WI38 (cell line): ENCODE measurements at regions not wholly inside any gene's neighbourhood (a gene's known extent, or its start where the extent isn't known, plus 50 kb on each side); places are given as distances from the start of the nearest gene placed in this dataset.

Experiments used
- H3K4me3 ChIP-seq: 2 replicates; pipeline ENCODE4 v1.5.1; 2011; ENCODE audit warnings: low read depth, mild to moderate bottlenecking, control low read depth, low read length
- TF ChIP-seq, protein P1 (sequence below): IDR thresholded peaks from 2 replicates; pipeline ENCODE4 v1.5.1; 2012; ENCODE audit warnings: low read depth, mild to moderate bottlenecking, control low read depth, low read length

DNA sequence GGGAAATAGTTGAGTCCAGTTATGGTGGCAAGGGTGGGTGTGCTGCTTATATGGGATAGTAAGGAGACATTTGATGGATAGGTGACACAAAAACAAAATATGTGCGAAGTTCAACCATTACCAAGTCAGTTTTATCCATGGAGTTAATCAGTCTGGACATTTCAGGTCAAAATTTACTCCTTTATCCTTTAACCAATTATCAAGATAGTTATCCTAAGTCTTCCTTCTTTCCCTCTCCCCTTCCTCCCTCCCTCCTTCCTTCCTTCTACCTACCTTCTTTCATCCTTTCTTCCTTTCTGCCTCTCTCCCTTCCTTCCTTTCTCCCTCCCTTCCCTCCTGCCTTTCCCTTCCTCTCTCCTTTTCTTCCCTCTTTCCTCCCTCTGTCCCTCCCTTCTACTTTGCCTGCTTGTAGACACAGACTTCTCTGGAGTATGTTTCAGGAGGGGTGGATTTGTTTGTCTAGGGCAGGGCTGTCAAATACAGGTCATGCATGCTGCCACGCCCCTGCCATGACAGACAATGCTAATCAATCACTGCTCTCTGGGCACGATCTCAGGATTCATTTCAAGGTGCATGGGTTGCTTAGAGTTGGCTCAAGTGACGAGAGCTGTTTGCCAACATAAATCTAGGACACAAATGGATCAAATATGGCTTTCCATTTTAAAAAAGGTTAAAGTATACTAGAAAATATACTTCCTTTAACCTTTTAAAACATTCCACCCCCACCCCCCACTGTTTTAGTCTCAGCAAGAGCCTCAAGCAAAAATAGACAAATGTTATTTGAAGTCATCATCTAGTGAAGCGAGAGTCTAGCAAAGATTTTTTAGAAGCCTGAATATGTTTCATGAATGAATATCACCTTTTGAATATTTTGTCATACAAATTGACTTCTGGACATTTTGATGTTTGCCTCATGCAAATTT is 281.6 kb upstream of the CITED2 start:
- TF ChIP-seq, protein P1, sequence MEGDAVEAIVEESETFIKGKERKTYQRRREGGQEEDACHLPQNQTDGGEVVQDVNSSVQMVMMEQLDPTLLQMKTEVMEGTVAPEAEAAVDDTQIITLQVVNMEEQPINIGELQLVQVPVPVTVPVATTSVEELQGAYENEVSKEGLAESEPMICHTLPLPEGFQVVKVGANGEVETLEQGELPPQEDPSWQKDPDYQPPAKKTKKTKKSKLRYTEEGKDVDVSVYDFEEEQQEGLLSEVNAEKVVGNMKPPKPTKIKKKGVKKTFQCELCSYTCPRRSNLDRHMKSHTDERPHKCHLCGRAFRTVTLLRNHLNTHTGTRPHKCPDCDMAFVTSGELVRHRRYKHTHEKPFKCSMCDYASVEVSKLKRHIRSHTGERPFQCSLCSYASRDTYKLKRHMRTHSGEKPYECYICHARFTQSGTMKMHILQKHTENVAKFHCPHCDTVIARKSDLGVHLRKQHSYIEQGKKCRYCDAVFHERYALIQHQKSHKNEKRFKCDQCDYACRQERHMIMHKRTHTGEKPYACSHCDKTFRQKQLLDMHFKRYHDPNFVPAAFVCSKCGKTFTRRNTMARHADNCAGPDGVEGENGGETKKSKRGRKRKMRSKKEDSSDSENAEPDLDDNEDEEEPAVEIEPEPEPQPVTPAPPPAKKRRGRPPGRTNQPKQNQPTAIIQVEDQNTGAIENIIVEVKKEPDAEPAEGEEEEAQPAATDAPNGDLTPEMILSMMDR = no peak
- H3K4me3 ChIP-seq = no peak overlapping the region

DNA sequence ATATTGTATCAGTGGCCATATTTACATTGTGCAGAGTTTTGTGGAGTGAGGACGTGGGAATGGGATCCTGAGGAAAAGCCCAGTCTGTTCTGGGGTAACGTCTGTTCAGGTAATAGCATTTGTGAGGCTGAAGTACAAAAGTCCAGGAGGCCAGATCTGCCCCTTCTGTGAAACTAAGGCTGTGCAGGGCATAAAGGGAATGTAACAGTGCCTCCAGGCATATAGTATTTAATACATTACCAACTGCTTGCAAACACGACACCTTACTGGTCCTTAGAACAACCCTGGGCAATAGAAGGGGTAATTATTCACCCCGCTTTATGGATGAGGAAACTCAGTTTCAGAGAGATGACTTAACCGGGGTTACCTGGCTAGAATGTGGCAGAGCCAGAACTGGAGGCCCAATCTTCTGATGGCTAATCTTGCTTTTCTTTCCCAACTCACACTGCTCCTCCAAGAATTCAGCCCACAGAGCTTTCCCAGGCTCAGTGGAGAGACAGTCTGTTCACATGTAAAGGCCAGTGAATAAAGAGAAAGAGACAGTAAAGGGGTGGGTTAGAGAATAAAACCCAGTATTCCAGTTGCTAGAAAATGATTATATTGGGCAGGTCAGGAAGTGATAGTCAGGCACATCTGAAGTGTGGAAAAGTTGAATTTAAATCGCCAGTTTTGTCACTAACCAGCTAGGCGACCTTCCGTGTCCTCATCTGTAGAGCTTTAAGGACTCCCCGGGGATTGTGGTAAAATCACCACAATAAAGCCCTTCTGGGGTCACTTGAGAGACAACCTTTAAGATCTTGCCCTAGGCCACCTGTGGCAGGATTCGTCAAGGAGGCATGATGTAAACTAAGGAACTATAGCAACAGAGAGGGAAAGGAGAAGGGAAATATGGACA is 280.7 kb upstream of the CITED2 start:
- TF ChIP-seq, protein P1 = no peak
- H3K4me3 ChIP-seq = no peak overlapping the region

DNA sequence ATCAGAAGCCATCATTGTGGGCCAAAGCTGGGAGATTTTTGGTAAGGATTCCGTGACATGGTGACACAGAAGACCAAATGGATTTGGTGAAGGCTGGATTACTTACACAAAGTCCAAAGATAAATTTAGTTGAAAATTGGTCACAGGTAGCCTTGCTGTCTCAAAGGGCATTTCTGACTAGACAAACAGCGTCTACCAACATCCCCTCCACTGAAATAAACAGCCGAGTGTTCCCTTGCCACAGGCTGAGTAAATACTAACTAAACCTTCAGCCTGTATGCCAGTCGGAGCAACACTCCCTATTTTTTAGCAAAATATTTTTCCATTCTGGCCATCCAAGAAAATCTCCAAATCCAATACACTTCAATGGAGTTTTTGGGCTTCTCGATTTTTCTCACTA is 279.9 kb upstream of the CITED2 start:
- TF ChIP-seq, protein P1 = no peak
- no peak overlapping the region for H3K4me3 ChIP-seq

DNA sequence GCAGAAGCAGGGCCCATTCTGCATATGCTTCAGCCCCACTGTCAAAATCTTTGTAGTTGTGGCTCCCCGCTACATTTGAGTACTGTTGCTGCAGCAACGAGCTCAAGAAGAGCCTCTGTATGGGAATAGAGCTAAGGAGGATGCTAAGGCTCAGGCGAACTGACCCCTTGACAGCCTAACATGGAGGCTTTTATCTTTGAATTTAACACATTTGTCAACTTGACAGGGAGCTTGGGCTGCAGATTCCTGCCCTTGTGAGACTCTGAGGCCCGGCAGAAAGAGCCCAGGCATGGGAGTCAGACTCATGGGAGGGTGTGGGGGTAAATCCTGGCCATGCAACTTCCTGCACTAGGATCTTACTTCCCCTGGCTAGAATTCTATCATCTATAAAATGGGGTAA is 278.7 kb upstream of the CITED2 start:
- no peak overlapping the region for H3K4me3 ChIP-seq
- TF ChIP-seq, protein P1 = no peak

DNA sequence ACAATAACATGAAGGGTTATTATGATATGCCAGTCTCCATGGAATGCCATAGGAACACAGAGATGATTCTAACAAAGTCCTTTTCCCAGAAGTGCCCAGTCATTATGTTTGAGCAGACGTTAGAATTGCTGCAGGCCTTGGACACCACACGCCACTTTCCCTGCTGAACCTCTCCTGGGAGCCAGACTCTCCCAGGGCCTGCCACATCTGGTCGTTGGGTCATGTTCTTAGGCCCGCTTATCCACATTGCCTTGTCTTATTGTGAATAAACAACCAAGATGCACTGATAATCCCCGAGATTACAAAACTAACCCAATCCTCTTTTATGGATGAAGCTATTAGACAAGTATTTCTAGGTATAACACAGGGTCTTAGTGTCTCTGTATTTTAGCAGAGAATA is 276.5 kb upstream of the CITED2 start:
- TF ChIP-seq, protein P1 = no peak
- no peak overlapping the region for H3K4me3 ChIP-seq

DNA sequence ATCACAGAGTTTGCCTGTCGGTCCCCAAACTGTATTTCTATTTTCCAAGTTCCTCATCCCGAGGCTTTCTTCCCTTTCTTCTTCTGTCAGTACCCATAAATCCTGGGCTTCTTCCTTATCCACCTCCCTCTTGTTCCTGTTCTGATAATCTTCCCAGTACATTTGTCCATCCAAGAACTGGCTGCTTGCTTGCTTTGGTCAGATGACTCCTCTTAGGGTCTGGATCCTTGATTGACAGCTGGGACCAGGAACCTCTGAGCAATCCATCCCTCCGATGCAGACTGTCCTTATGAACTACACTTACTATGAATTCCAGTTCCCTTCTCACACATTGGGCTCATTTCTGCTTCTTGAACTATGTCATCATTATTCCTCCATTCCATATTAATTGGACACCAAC is 275.3 kb upstream of the CITED2 start:
- TF ChIP-seq, protein P1 = no peak

More for the DNA sequence above, 275.3 kb upstream of the CITED2 start:
- no peak overlapping the region for H3K4me3 ChIP-seq
